Right lobe of liver (tissue), 6 donors: ENCODE measurements at regions not wholly inside any gene's neighbourhood (a gene's known extent, or its start where the extent isn't known, plus 50 kb on each side); places are given as distances from the start of the nearest gene placed in this dataset.
A peak's percentile ranks its signal among the peaks of the same experiment; 100 is the strongest.

ENCODE experiments used
- ATAC-seq, 4 donors: fragments of 200-7000 bp; cut with Tn5 transposase; one replicate each; pipeline ENCODE4 v1.9.1; 2020; ENCODE audit warnings: mild to moderate bottlenecking in 4 of 4, moderate library complexity in 4 of 4
- DNase-seq, 3 donors: peaks; one replicate each; pipeline ENCODE4 v3.0.0-alpha.2; 2020
- H3K27ac ChIP-seq, 3 donors: fragments of 200-600 bp; one replicate each; pipeline ENCODE4 v1.8.0; 2022
- H3K27me3 ChIP-seq, 2 donors: fragments of 200-600 bp; one replicate each; pipeline ENCODE4 v1.8.0; 2022
- H3K36me3 ChIP-seq, 4 donors: fragments of 200-600 bp; sonication (generic) in 1 of 4; one replicate each; pipeline versions ENCODE4 v1.5.1 to v1.8.0; 2017 to 2022; ENCODE audit warnings: control low read depth in 1 of 4
- H3K4me1 ChIP-seq, 4 donors: fragments of 200-600 bp; sonication (generic) in 1 of 4; one replicate each; pipeline versions ENCODE4 v1.5.1 to v1.8.0; 2017 to 2022; ENCODE audit warnings: control low read depth in 1 of 4
- H3K4me3 ChIP-seq, 3 donors: fragments of 200-600 bp; one replicate each; pipeline ENCODE4 v1.8.0; 2022
- H3K9me3 ChIP-seq, 4 donors: fragments of 200-600 bp; sonication (generic) in 1 of 4; one replicate each; pipeline versions ENCODE4 v1.5.1 to v1.8.0; 2017 to 2022; ENCODE audit warnings: control low read depth in 1 of 4
- POLR2A ChIP-seq: fragments of 450-650 bp; IDR thresholded peaks from one replicate; pipeline ENCODE4 v1.6.1; 2017; ENCODE audit warnings: antibody characterized with exemption, mild to moderate bottlenecking
- WGBS: methylation state at CpG from one replicate; pipeline ENCODE4 v1.1.6; 2018; ENCODE audit warnings: low coverage, low lambda C conversion rate; ENCODE audit not compliant: insufficient coverage; ENCODE audit errors: missing lambda C conversion rate; 5-methylcytosine and 5-hydroxymethylcytosine counted together
- intact Hi-C, 2 donors: fragments of 100-400 bp; cut with DNase I; formaldehyde crosslinking; loops; one replicate each; pipeline versions ENCODE4 v1.11.2 to v1.14.1; 2022
- TF ChIP-seq, protein P1 (sequence below), 4 donors: fragments of 200-600 bp in 3 of 4; fragments of 450-650 bp in 1 of 4; IDR thresholded peaks; one replicate each; pipeline versions ENCODE4 v1.5.1 to v1.8.0; 2016 to 2022; ENCODE audit warnings: antibody characterized with exemption in 4 of 4, mild to moderate bottlenecking in 2 of 4
- donor health status: DM: no; HTN: yes; CAD: no.
- donor health status: DM: no; HTN: no; CAD: no.
- donor health status: DM: no; HTN: no; CAD: no.
- donor health status: DM: no; HTN: yes; CAD: no.
- donor health status: DM: no; HTN: yes; CAD: no.

DNA sequence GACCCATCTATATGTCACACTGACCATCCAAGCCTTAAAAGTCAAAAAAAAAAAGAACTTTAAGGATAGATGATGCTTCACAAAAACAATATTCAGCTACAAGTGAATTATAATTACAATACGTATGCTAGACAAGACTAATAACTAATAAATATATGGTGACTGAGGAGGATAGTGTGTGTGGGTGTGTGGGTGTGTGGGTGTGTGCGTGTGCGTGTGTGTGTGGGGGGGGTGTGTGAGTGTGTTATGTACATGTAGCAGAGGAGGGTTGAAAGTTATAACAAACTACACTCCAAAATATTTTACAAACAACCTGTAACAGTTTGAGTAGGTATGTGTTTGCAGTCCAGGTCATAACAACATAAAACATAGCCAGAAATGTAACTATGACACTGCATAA, 159.2 kb upstream of the RBBP8 start:
- Histone ChIP-seq H3K4me1 (no peaks in the 10 kb centered on the region), H3K4me3 (no peak overlapping the region), H3K36me3 (no peaks in the 10 kb centered on the region), H3K27ac (no peak overlapping the region), H3K27me3 (no peaks in the 10 kb centered on the region), H3K9me3 (no peaks in the 10 kb centered on the region)
- TF ChIP-seq POLR2A: no peak
- TF ChIP-seq, protein P1, sequence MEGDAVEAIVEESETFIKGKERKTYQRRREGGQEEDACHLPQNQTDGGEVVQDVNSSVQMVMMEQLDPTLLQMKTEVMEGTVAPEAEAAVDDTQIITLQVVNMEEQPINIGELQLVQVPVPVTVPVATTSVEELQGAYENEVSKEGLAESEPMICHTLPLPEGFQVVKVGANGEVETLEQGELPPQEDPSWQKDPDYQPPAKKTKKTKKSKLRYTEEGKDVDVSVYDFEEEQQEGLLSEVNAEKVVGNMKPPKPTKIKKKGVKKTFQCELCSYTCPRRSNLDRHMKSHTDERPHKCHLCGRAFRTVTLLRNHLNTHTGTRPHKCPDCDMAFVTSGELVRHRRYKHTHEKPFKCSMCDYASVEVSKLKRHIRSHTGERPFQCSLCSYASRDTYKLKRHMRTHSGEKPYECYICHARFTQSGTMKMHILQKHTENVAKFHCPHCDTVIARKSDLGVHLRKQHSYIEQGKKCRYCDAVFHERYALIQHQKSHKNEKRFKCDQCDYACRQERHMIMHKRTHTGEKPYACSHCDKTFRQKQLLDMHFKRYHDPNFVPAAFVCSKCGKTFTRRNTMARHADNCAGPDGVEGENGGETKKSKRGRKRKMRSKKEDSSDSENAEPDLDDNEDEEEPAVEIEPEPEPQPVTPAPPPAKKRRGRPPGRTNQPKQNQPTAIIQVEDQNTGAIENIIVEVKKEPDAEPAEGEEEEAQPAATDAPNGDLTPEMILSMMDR (IDR thresholded peaks at IDR 0.05): no peak
- 86% methylated on average over 3 of the region's 3 CpGs for WGBS
- ATAC-seq (no peak), DNase-seq (no peak)
- intact Hi-C loops: no loop called here

DNA sequence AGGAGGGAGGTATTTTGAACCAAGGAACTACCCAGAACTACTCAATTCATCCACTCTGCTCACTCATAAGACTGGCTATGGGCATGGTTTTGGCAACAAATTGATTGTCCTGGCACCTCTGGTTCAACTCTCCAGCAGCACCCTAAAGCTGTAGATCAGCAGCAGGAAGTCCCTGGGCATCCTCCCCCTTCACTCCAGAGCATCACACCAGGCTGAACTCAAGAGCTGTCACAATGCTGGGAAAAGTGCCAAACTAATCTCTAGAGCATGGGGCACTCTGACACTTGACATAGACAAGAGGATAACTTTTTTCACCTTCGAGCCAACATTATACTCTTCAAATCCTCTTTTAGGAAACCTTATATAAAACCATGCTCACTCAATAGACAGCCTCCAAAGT, 154.1 kb upstream of the RBBP8 start:
- H3K4me3 ChIP-seq: no peak overlapping the region
- no peaks in the 10 kb centered on the region for H3K27me3 ChIP-seq
- no CpG with 5 or more reads among the region's 1 CpG for WGBS
- H3K4me1 ChIP-seq: no peaks in the 10 kb centered on the region
- ATAC-seq (peak in 2 of 4 donors; percentile 59 to 63), DNase-seq (no peak)
- no peak overlapping the region for H3K27ac ChIP-seq
- TF ChIP-seq POLR2A: no peak
- TF ChIP-seq, protein P1 (IDR thresholded peaks at IDR 0.05): no peak
- H3K9me3 ChIP-seq: no peaks in the 10 kb centered on the region
- intact Hi-C loops: no loop called here
- H3K36me3 ChIP-seq: no peaks in the 10 kb centered on the region

DNA sequence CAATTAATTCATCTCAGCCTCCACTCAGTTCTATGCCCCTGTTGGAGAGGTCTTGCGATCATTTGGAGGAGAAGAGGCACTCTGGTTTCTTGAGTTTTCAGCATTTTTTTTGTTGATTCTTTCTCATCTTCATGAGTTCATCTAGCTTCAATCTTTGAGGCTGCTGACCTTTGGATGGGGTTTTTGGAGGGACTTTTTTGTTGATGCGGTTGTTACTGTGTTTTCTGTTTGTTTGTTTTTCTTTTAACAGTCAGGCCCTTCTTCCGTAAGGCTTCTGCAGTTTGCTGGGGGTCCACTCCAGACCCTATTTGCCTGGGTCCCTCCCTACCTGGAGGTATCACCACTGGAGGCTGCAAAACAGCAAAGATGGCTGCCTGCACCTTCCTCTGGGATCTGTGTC, 149.9 kb upstream of the RBBP8 start:
- H3K27me3 ChIP-seq: no peaks in the 10 kb centered on the region

DNA sequence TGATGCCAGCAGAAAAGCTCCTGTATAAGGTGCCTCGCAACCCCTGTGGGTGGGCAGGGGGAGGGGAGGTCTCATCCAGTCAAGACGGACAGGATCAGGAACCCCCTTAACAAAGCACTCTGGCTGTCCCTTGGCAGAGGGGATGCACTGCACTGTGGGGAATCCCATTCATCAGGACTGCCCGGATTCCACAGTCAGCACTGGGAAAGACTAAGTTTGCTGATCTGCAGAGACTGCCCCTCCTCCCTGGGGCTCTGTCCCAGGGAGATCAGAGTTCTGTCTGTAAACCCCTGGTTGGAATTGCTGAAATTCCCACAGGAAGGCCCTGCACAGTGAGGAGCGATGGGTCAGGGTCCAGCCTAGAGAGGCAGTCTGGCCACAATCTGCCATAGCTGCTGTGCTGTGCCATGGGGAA, 149.5 kb upstream of the RBBP8 start:
- TF ChIP-seq POLR2A: no peak
- TF ChIP-seq, protein P1 (IDR thresholded peaks at IDR 0.05): no peak
- intact Hi-C loops: no loop called here
- Histone ChIP-seq H3K36me3 (no peaks in the 10 kb centered on the region), H3K9me3 (no peaks in the 10 kb centered on the region), H3K27ac (no peak overlapping the region), H3K27me3 (no peaks in the 10 kb centered on the region), H3K4me3 (no peak overlapping the region), H3K4me1 (no peaks in the 10 kb centered on the region)
- no peak for ATAC-seq
- no peak for DNase-seq
- no CpG with 5 or more reads among the region's 4 CpGs for WGBS

More for the DNA sequence above, 149.9 kb upstream of the RBBP8 start:
- Histone ChIP-seq H3K4me1 (no peaks in the 10 kb centered on the region), H3K27ac (no peak overlapping the region), H3K36me3 (no peaks in the 10 kb centered on the region), H3K9me3 (no peaks in the 10 kb centered on the region), H3K4me3 (no peak overlapping the region)
- no peak for TF ChIP-seq POLR2A
- TF ChIP-seq, protein P1 (IDR thresholded peaks at IDR 0.05): no peak
- WGBS: 61% methylated on average over 3 of the region's 3 CpGs
- DNase-seq (no peak), ATAC-seq (no peak)
- intact Hi-C loops: no loop called here

DNA sequence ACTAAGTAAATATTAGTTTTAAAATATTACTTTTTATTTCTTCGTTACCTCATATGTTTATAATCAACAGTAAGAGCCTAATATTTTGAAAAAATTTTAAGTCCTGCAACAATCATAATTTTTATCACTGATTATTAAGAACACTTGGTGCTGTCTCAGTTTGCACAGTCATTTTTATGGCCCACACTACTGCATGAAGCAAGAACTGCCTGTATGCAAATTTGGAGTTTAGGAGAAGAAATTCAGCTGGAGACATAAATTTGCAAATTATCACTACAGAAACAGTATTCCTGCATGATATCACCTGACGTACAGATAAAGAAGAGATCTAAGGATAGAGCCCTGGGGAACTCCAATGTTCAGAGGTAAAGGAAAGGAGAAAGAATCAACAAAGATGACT, 144.1 kb upstream of the RBBP8 start:
- H3K4me3 ChIP-seq: no peak overlapping the region
- DNase-seq: no peak
- 80% methylated on average over 2 of the region's 2 CpGs for WGBS
- no peaks in the 10 kb centered on the region for H3K4me1 ChIP-seq
- ATAC-seq: no peak
- H3K9me3 ChIP-seq: no peaks in the 10 kb centered on the region
- no peaks in the 10 kb centered on the region for H3K27me3 ChIP-seq
- intact Hi-C loops: no loop called here
- no peak overlapping the region for H3K27ac ChIP-seq
- TF ChIP-seq, protein P1 (IDR thresholded peaks at IDR 0.05): no peak
- TF ChIP-seq POLR2A: no peak
- H3K36me3 ChIP-seq: no peaks in the 10 kb centered on the region
